Stimulated activated CD8-positive, alpha-beta memory T cell treated with anti-CD3 and anti-CD28 coated beads, Interleukin-15, amount 100 ng/mL, for 1 hour (primary cell): ENCODE measurements at regions not wholly inside any gene's neighbourhood (a gene's known extent, or its start where the extent isn't known, plus 50 kb on each side); places are given as distances from the start of the nearest gene placed in this dataset.

Experiments
- DNase-seq: peaks from one replicate; pipeline ENCODE4 v3.0.0-alpha.2; 2020; ENCODE audit warnings: low read depth

GRCh38 chrX:20374900-20375438, 108.3 kb upstream of the RPS6KA3 start:
- DNase-seq: no peak

GRCh38 chrX:20374450-20374849, 107.7 kb upstream of the RPS6KA3 start:
- no peak for DNase-seq

- no peak for DNase-seq
These were observed 106.4 kb upstream of the RPS6KA3 start for GRCh38 chrX:20373063-20373462.

- DNase-seq: no peak
These were observed 105.8 kb upstream of the RPS6KA3 start for GRCh38 chrX:20372533-20372932.

GRCh38 chrX:20369468-20369867, 102.8 kb upstream of the RPS6KA3 start:
- no peak for DNase-seq

GRCh38 chrX:20364238-20364637, 97.5 kb upstream of the RPS6KA3 start:
- DNase-seq: no peak

GRCh38 chrX:20363275-20363674, 96.6 kb upstream of the RPS6KA3 start:
- DNase-seq: no peak

- no peak for DNase-seq
These were observed 95.9 kb upstream of the RPS6KA3 start for GRCh38 chrX:20362268-20363267.

- DNase-seq: no peak
These were observed 95.2 kb upstream of the RPS6KA3 start for GRCh38 chrX:20361890-20362262.

- no peak for DNase-seq
These were observed 94.6 kb upstream of the RPS6KA3 start for GRCh38 chrX:20361081-20361889.

GRCh38 chrX:20355187-20355586, 88.5 kb upstream of the RPS6KA3 start:
- DNase-seq: no peak

- DNase-seq: no peak
These were observed 87.8 kb upstream of the RPS6KA3 start for GRCh38 chrX:20354505-20354904.

GRCh38 chrX:20352935-20353336, 86.2 kb upstream of the RPS6KA3 start:
- DNase-seq: no peak

- DNase-seq: no peak
These were observed 85.8 kb upstream of the RPS6KA3 start for GRCh38 chrX:20352504-20352903.

GRCh38 chrX:20350596-20350995, 83.9 kb upstream of the RPS6KA3 start:
- DNase-seq: no peak

- no peak for DNase-seq
These were observed 81.4 kb upstream of the RPS6KA3 start for GRCh38 chrX:20348139-20348538.

GRCh38 chrX:20347481-20347880, 80.8 kb upstream of the RPS6KA3 start:
- no peak for DNase-seq

- DNase-seq: no peak
These were observed 67.0 kb upstream of the RPS6KA3 start for GRCh38 chrX:20333672-20334071.

- no peak for DNase-seq
These were observed 63.8 kb upstream of the RPS6KA3 start for GRCh38 chrX:20330545-20330944.

GRCh38 chrX:20329435-20329834, 62.7 kb upstream of the RPS6KA3 start:
- DNase-seq: no peak

GRCh38 chrX:20325786-20326388, 59.2 kb upstream of the RPS6KA3 start:
- DNase-seq: no peak

- DNase-seq: no peak
These were observed 56.2 kb upstream of the RPS6KA3 start for GRCh38 chrX:20322887-20323286.
